ENCODE measurements at regions not wholly inside any gene's neighbourhood (a gene's known extent, or its start where the extent isn't known, plus 50 kb on each side); places are given as distances from the start of the nearest gene placed in this dataset.

- no peak for FAIRE-seq
- Histone ChIP-seq H3K27ac (ENCODE audit: insufficient read depth, low read depth, low read length) (no peak overlapping the region), H3K79me2 (ENCODE audit: control insufficient read depth, insufficient read depth, low read length) (no peaks in the 10 kb centered on the region), H3K4me2 (ENCODE audit: insufficient read depth, low read length) (no peak overlapping the region), H3K4me3 (replicated peaks in 1 of 3; ENCODE audit: insufficient read depth in 1 of 3, low read depth in 1 of 3, low read length in 3 of 3) (no peak overlapping the region), H3K4me1 (ENCODE audit: control insufficient read depth, extremely low read depth, insufficient read depth, low read length) (no peaks in the 10 kb centered on the region), H3K27me3 (ENCODE audit: control insufficient read depth in 2 of 2, insufficient read depth in 2 of 2, low read length in 2 of 2) (peaks cover 0 to 5% of the 10 kb centered on the region in 2 experiments), H3K9me3 (replicated peaks; ENCODE audit: control insufficient read depth, insufficient read depth, low read length) (no peaks in the 10 kb centered on the region), H3K9ac (replicated peaks; ENCODE audit: extremely low read depth, insufficient read depth, low read length) (no peak overlapping the region), H3K36me3 (ENCODE audit: control insufficient read depth in 2 of 2, extremely low read depth in 1 of 2, insufficient read depth in 2 of 2, low read length in 2 of 2) (no peaks in the 10 kb centered on the region), H2AFZ (ENCODE audit: low read depth, low read length) (no peak overlapping the region), H3K9me1 (replicated peaks; ENCODE audit: control insufficient read depth, extremely low read depth, insufficient read depth, low read length) (no peaks in the 10 kb centered on the region), H4K20me1 (replicated peaks; ENCODE audit: control insufficient read depth, extremely low read depth, insufficient read depth, low read length) (no peaks in the 10 kb centered on the region)
- intact Hi-C loops (cut with micrococcal nuclease) (no loop called here), dilution Hi-C loops (cut with MboI; ENCODE audit: extremely low pct_ligation_motif_present, low sequenced_read_pairs) (no loop called here)
- ChIA-PET CTCF (no interaction called here), POLR2A (no interaction called here)
- no peak for TF ChIP-seq POLR2AphosphoS5 (IDR thresholded peaks at IDR 0.05; ENCODE audit: insufficient read depth, low read depth, low read length)
- no peak for TF ChIP-seq EZH2 (IDR thresholded peaks at IDR 0.05; ENCODE audit: borderline replicate concordance, low read depth, low read length, severe bottlenecking)
- no peak for TF ChIP-seq GATA2 (IDR thresholded peaks at IDR 0.05; ENCODE audit: insufficient read depth, insufficient read length, low read depth, low read length)
- TF ChIP-seq POLR2A (IDR thresholded peaks at IDR 0.05; ENCODE audit: low read depth, low read length) = no peak
- no peak for TF ChIP-seq MAX (IDR thresholded peaks at IDR 0.05; ENCODE audit: insufficient read depth, insufficient read length)
- TF ChIP-seq JUN (IDR thresholded peaks at IDR 0.05; ENCODE audit: borderline replicate concordance, insufficient read depth, insufficient read length, low read depth) = no peak
- no peak for TF ChIP-seq MYC (IDR thresholded peaks at IDR 0.05; ENCODE audit: low read depth, low read length)
- TF ChIP-seq, protein P1, sequence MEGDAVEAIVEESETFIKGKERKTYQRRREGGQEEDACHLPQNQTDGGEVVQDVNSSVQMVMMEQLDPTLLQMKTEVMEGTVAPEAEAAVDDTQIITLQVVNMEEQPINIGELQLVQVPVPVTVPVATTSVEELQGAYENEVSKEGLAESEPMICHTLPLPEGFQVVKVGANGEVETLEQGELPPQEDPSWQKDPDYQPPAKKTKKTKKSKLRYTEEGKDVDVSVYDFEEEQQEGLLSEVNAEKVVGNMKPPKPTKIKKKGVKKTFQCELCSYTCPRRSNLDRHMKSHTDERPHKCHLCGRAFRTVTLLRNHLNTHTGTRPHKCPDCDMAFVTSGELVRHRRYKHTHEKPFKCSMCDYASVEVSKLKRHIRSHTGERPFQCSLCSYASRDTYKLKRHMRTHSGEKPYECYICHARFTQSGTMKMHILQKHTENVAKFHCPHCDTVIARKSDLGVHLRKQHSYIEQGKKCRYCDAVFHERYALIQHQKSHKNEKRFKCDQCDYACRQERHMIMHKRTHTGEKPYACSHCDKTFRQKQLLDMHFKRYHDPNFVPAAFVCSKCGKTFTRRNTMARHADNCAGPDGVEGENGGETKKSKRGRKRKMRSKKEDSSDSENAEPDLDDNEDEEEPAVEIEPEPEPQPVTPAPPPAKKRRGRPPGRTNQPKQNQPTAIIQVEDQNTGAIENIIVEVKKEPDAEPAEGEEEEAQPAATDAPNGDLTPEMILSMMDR (IDR thresholded peaks at IDR 0.05; ENCODE audit: extremely low read depth in 1 of 2, insufficient read depth in 1 of 2, low read depth in 1 of 2, low read length in 2 of 2) = no peak
- no peak for TF ChIP-seq FOS (IDR thresholded peaks at IDR 0.05; ENCODE audit: borderline replicate concordance, insufficient read depth, low read length)
- no TSS peak for BruUV-seq (replicated peaks)
- DNase-seq (ENCODE audit: low read depth, low spot score) = no peak
Observed at GRCh38 chr3:72142028-72142427, 357.1 kb upstream of the PROK2 start.

Data from endothelial cell of umbilical vein (primary cell).